GM19372 (cell line): ENCODE measurements at regions not wholly inside any gene's neighbourhood (a gene's known extent, or its start where the extent isn't known, plus 50 kb on each side); places are given as distances from the start of the nearest gene placed in this dataset.

ENCODE experiments used
- ATAC-seq: cut with Tn5 transposase; IDR thresholded peaks from one replicate; pipeline ENCODE4 v1.9.1; 2021; ENCODE audit warnings: mild to moderate bottlenecking, low read depth, moderate library complexity; ENCODE audit not compliant: unreplicated experiment

DNA sequence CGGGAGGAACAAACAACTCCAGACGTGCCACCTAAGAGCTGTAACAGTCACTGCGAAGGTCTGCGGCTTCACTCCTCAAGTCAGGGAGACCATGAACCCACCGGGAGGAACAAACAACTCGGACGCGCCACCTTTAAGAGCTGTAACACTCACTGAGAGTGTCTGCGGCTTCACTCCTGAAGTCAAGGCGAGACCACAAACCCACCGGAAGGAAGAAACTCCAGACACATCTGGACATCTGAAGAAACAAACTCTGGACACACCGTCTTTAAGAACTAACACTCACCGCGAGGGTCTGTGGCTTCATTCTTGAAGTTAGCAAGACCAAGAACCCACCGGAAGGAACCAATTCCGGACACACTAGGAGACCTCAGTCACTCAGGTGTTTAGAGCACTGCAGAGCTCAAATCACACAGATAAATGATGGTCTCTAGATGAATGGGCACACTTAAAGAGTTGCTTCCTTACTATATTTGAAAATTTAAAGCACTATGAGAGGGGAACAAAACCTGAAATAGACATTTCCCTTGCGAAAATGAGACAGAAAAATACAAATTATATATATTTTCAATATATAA, 587.7 kb upstream of the ADGRL4 start:
- ATAC-seq: no peak

DNA sequence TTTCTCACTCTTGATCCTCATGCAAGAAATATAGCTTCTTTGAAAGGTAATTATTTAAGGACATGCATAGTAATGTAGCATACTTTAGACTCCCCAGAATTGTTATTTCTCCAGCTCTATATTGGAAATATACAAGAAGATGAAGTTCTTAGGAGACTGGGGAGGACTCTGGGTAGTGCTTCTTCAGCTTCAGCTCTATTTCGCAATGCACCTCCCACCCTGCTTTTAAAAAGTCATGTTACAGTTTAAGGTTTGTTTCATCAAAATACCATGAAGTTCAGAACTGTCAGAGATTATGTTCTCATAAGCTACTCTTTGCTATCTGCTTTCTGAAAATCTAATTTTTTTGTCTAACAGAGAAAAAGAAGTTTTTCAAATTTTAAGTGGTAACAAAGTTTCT, 586.2 kb upstream of the ADGRL4 start:
- no peak for ATAC-seq

GRCh38 chr1:79588719-79589118, 582.2 kb upstream of the ADGRL4 start:
- no peak for ATAC-seq

DNA sequence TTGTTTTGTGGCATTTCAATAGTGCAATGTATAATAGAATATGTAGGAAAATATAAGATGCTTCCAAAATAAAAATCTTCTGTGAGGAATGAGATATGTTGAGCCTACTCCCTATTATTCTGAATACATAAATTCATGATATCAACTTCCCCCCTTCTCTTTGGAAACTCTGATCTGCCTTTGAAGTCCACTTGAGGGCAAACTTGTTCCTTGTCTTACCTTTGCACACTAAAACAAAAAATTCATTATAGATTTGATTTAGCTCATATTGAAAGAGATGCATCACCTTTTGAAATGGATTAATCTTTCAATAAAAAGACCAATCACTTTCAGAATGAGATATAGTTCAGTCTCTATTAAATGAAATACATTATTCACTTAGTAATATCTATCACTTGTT, 580.7 kb upstream of the ADGRL4 start:
- ATAC-seq: no peak

DNA sequence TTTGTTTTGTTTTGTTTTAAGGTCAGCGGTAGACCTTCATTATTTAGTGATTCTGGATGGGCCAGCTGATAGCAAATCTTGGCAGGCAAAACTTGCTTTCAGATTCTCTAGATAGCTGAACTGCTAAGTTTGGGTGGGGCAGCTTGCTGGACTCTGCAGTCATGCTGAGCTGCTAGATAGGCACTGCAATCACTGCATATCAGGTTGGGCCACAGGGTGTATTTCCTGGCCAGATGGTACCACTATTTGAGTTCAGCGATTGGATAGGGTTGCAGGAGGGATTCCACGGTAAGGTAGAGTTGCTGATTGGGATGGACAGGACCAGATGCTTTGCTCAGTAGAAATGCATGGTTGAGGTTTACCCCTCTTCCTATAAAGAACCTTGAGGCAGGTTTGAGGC, 579.3 kb upstream of the ADGRL4 start:
- ATAC-seq: no peak

DNA sequence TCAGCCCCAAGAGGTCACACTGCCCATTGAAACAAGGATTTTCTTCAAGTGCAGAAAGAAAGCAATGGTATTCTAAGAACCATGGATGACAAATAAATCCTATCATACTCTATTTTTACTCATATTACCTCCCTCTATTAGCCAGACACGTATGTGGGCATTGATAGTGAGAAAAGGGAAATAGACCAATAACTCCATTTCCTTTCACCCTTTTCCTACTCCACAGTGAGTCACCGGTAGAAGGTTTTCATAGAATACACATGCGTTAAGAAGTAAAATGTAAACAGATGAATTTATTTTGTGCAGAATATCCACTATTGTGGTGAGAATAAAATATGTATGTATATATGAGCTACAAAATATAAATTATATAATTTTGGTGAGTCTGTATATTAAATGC, 568.9 kb upstream of the ADGRL4 start:
- no peak for ATAC-seq

- ATAC-seq: no peak
Measured at GRCh38 chr1:79568411-79568810, 561.9 kb upstream of the ADGRL4 start.

GRCh38 chr1:79561521-79561978, 555.0 kb upstream of the ADGRL4 start:
- no peak for ATAC-seq

DNA sequence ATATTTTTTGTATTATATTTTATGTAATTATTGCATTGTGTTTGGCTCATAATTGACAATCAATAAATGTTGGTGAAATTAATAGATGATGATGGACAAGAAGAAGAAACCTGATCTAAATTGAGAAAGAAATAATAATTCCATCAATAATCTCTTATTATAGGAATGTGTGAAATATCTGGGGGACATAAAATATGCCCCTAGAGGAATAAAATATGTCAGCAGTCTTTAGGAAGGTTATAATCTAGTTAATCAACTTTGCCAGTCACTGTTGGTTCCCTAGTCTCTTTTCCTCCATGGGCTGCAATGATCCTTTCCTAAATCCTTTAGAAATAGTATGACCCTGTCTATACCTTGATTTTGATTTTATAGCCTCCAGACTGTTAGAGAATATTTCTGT, 549.7 kb upstream of the ADGRL4 start:
- ATAC-seq: no peak

DNA sequence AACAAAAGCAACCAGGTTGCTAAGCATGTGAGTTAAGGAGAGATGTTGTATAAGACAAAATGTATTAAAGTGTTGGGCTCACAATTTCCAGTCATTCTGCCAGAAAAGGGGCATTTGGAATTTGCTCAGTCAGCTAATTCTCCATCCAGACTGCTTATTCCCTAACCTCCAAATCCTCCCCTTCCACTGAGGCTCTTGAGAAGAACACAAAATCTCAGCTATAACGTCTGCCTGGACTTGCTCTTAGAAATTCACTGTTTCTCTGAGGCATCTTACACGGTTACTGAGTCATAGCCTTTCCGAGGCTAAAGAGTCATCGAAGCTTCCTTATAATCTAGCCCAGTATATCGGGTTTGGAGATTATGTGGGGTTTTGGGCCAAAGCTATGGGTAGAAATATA, 548.2 kb upstream of the ADGRL4 start:
- no peak for ATAC-seq

DNA sequence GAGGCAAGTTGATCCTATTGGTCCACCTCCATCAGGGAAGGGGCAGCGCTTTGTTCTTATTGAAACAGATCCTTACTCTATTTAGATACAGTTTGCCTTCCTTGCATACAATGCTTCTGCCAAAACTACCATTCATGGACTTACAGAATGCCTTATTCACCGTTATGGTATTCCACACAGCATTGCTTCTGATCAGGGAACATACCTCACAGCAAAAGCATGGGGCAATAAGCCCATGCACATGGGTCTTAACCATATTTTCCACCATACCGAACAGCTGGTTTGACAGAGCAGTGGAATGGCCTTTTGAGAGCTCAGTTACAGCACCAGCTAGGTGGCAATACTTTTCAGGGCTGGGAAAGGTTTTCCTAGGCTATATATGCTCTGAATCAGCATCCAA, 544.8 kb upstream of the ADGRL4 start:
- ATAC-seq: no peak

GRCh38 chr1:79550402-79550801, 543.9 kb upstream of the ADGRL4 start:
- ATAC-seq: no peak

DNA sequence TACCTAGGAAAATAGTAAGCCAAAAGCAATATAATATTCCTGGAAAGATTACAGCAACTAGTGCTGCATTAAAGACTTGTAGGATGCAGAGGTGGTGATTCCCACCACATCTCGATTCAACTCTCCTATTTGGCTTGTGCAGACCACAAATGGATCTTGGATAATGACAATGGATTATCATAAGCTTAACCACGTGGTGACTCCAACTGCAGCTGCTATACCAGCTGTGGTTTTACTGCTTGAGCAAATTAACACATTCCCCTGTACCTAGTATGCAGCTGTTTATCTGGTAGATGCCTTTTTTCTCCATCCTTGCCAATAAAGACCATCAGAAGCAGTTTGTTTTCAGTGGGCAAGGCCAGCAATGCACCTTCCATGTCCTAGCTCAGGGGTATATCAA, 542.7 kb upstream of the ADGRL4 start:
- no peak for ATAC-seq

DNA sequence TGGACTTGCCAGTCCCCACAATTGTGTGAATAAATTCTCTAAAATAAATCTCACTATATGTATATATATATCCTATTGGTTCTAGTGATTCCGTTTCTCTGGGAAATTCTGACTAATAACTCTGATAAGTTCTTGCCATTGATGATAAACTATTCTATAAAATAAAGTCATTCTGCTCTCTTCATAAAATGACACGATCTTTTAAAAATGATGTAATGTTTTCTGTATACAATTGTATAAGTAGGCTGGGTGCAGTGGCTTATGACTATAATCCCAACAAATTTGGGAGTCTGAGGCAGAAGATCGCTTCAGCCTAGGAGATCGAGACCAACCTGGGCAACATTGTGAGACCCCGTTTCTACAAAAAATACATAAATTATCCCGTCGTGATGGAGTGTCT, 541.0 kb upstream of the ADGRL4 start:
- ATAC-seq: no peak

DNA sequence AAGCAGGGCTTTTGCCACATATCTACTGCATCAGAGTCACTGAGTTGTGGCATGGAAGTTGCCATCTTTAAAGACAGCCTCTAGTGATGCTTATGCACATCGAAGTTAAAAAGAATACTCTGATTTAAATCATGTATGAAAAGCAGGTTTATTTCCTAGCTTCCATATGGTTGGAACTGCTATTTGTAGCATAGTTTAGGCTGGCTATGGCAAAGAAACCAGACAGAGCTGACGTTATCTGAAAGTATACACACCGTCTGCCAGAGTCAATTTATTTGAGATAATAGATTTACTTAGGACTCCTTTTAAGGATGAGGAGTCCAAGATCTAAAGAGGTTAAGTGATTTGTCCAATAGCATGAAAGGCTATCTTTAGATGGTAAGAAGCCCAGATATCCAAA, 536.9 kb upstream of the ADGRL4 start:
- no peak for ATAC-seq

- ATAC-seq: no peak
Measured at GRCh38 chr1:79539001-79539400, 532.5 kb upstream of the ADGRL4 start.

DNA sequence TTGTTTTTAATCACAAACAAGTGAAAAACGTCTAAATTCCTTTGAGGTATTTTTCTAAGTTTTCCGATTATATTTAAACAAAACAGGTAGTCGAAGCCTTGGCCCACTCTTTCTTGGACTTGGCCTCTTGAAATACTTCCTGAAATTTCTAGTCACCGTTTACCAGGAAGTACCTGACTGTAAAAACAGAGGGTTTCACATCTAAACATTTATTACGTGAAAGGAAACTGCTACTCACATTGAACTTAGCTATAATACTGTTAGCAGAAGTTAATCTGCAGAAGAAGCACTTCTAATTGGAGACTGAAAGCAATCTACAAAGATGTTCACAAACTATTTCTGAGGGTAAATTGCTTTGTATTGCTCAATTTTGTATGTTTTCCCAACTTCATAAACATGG, 526.0 kb upstream of the ADGRL4 start:
- no peak for ATAC-seq

GRCh38 chr1:79531790-79532189, 525.3 kb upstream of the ADGRL4 start:
- no peak for ATAC-seq

DNA sequence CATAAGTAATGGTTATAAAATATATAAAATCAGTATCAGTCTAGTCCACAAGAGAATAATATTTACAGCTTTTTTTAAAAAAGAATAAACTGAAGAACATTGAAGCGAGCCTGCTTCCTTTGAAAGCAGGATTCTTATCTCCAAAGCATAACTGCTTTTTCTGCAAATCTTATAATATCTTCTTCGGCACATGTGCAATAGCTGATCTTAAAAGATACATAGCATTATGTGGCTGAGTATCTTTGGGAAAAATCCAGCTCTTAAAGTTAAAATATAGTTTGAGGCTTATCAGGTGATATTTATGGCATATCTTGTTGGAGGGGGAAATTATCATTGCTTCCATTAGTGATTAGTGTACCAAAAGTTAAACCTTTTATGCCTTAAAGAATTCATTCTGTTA, 523.9 kb upstream of the ADGRL4 start:
- ATAC-seq: no peak

GRCh38 chr1:79530055-79530454, 523.5 kb upstream of the ADGRL4 start:
- no peak for ATAC-seq

GRCh38 chr1:79524126-79524525, 517.6 kb upstream of the ADGRL4 start:
- no peak for ATAC-seq

GRCh38 chr1:79519084-79519760, 512.7 kb upstream of the ADGRL4 start:
- peak; percentile 50 for ATAC-seq
